ENCODE measurements at regions not wholly inside any gene's neighbourhood (a gene's known extent, or its start where the extent isn't known, plus 50 kb on each side); places are given as distances from the start of the nearest gene placed in this dataset.
"Not testable (repeated sequence)": the region's sequence is repeated elsewhere in the genome, so short reads cannot be mapped to it uniquely, and the experiment has no call there.

DNA sequence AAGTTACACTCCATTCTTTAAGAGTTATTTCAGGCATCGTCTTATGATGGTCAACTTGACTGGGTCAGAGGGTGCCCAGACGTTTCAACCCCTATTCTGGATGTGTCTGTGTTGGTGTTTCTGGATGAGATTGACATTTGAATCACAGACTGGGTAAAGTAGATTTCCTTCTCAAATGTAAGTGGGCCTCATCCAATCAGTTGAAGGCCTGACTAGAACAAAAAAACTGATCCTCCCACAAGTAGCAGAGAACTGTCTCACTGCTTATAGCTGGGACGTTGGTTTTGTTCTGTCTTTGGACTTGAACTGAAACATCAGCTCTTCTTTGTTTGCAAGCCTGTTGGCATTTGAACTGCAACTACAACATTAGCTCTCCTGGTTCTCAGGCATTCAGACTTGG lies 76.3 kb upstream of the LYZL1 start:
- no peak for DNase-seq (ENCODE audit: low spot score)

GRCh38 chr10:29214551-29214950 lies 74.3 kb upstream of the LYZL1 start:
- no peak for DNase-seq (ENCODE audit: low spot score)

DNA sequence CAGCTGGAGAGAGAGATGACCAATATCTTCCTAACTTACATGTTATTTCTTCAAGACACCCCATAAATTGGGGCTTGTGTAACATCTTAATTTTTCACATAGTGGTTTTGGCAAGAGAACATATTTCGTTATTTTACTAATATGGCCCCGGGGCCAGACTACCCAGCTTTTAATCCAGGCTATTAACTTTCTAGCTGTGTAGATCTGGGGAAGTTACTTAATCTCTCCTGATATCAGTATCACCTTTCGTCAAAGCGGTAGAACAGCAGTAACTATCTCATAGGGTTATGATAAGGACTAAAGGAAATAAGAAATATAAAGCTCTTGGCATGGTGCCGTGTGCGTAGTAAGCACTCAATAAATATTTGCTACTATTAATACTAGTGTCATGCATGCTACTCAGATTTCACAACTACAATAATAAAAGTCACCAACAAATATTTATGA lies 71.6 kb upstream of the LYZL1 start:
- DNase-seq (ENCODE audit: low spot score), result no peak

DNA sequence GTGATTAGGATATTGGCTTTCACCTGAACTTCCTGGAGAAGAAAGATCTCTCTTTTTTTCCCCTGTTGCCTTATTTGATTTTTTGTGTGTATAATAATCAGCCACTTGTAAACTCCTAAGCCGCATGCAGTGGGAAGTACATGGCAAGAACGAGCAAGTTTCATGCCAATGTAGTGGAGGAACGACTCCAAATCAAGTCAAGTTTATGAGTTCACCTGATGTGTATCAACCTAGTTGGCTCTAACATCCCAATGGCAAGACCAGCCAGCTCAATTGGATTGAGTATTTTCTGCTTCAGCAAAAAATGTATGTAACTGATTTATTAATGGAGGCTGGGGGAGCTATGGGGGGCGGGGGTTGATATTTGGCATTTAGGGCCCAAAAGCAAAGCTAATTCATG lies 65.5 kb upstream of the LYZL1 start:
- DNase-seq (ENCODE audit: low spot score), result no peak

- no peak for DNase-seq (ENCODE audit: low spot score)
These were observed 64.2 kb upstream of the LYZL1 start for GRCh38 chr10:29224631-29225030.

DNA sequence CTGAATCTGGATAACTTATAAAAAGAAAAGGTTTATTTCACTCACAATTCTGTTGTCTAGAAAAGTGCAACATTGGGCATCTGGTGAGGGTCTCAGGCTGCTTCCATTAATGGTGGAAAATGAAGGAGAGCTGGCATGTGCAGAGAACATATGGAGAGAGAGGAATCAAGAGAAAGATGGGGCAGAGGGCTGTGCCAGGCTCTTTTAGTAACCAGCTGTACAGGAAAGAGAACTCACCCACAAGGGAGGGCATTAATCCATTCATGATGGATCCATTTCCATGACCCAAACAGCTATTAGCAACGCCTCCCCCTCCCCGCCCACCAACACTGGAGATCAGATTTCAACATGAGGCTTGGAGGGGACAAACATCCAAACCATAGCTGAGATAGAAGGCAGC lies 61.7 kb upstream of the LYZL1 start:
- DNase-seq (ENCODE audit: low spot score), result no peak

DNA sequence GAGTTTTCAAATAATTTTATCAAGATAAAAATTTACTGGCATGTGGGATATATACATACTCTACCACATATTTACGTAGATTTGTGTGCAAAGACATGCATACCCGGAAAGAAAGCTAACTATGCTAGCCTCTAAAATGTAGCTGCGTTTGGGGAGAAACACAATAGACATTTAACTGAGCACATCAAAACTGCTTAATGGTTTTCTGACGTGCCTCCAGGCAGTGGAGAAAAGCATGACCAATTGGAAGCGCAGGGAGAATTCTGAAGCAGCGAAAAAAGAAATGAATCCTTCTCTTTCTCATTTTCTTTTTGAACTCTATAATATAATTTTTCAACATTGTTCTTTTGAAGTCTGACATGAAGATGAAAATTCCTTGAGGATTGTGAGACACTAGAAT lies 60.3 kb upstream of the LYZL1 start:
- DNase-seq (ENCODE audit: low spot score), result no peak

- no peak for DNase-seq (ENCODE audit: low spot score)
These were observed 59.6 kb upstream of the LYZL1 start for GRCh38 chr10:29229258-29229705.

- not testable (repeated sequence) for DNase-seq (ENCODE audit: low spot score)
These were observed 52.0 kb upstream of the LYZL1 start for GRCh38 chr10:29236910-29237309.

DNA sequence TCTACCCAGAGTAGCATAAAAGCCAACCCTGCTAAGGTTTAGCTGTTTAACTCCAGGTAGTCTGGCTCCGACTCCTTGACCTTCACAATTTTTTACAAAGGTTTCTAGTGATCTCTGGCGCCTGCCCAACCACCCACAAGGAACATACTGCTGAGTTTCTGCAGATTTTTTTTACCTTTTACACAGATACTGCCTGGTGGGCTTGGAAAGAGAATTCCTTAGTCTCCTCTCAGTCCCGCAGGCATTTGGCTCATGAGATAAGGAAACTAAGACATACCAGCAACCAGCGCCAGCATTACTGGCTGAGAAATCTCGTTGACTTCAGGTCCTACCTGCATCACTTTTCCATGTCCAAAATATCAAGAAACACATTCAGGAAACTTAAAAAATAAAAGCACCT lies 51.1 kb upstream of the LYZL1 start:
- no peak for DNase-seq (ENCODE audit: low spot score)

DNA sequence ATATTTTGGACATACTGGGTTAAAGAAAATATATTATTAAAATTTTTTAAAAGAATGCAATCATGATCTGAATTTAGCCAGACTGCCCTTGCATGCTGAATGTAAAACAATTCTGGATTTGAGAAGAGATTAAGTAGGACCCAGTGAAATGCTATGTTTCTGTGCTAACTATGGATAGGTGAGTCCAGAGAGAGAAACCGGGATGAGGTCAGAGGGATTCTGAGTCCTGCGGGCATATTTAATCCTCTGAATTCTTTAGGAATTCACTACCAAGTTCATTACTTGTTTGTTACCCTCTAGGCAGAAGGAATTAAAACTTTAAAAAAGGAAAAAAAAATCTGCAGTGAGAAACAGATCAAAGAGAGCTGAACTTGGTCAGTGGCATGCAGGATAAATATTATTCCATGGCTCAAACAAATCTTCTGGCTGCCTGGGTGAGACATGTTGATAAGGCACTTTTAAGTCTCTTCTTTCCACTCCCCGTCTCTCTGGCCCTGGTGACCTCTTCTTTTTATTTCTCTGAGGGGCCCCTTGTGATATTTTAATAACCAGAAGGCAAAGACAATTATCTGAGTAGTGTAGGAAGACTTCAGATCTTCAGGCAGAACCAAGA lies 50.2 kb upstream of the LYZL1 start:
- DNase-seq (ENCODE audit: low spot score), result no peak

Data from germinal center (tissue), 1 donor.